ENCODE measurements at regions not wholly inside any gene's neighbourhood (a gene's known extent, or its start where the extent isn't known, plus 50 kb on each side); places are given as distances from the start of the nearest gene placed in this dataset.

GRCh38 chr2:225170162-225170561 is 127.9 kb upstream of the DOCK10 start:
- H3K27me3 Mint-ChIP-seq (ENCODE audit: low read depth, poor library complexity), result peaks cover 7% of the 10 kb centered on the region
- H3K36me3 Mint-ChIP-seq (ENCODE audit: low read depth), result no peaks in the 10 kb centered on the region
- no peak for DNase-seq
- H3K27ac Mint-ChIP-seq, result no peak overlapping the region
- H3K4me3 Mint-ChIP-seq, result no peak overlapping the region
- peaks cover 6% of the 10 kb centered on the region for H3K9me3 Mint-ChIP-seq
- peaks cover 7% of the 10 kb centered on the region for H3K4me1 Mint-ChIP-seq
- TF ChIP-seq, protein P1, sequence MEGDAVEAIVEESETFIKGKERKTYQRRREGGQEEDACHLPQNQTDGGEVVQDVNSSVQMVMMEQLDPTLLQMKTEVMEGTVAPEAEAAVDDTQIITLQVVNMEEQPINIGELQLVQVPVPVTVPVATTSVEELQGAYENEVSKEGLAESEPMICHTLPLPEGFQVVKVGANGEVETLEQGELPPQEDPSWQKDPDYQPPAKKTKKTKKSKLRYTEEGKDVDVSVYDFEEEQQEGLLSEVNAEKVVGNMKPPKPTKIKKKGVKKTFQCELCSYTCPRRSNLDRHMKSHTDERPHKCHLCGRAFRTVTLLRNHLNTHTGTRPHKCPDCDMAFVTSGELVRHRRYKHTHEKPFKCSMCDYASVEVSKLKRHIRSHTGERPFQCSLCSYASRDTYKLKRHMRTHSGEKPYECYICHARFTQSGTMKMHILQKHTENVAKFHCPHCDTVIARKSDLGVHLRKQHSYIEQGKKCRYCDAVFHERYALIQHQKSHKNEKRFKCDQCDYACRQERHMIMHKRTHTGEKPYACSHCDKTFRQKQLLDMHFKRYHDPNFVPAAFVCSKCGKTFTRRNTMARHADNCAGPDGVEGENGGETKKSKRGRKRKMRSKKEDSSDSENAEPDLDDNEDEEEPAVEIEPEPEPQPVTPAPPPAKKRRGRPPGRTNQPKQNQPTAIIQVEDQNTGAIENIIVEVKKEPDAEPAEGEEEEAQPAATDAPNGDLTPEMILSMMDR (IDR thresholded peaks at IDR 0.05), result no peak

- Mint-ChIP-seq H3K27ac (no peak overlapping the region), H3K9me3 (peaks cover 6% of the 10 kb centered on the region), H3K27me3 (ENCODE audit: low read depth, poor library complexity) (peaks cover 7% of the 10 kb centered on the region), H3K4me1 (peaks cover 13% of the 10 kb centered on the region), H3K36me3 (ENCODE audit: low read depth) (no peaks in the 10 kb centered on the region), H3K4me3 (no peak overlapping the region)
- no peak for DNase-seq
- TF ChIP-seq, protein P1 (IDR thresholded peaks at IDR 0.05), result no peak
These were observed 127.1 kb upstream of the DOCK10 start for GRCh38 chr2:225169396-225169795.

- H3K36me3 Mint-ChIP-seq (ENCODE audit: low read depth), result no peaks in the 10 kb centered on the region
- no peak for DNase-seq
- no peak overlapping the region for H3K4me3 Mint-ChIP-seq
- H3K9me3 Mint-ChIP-seq, result no peaks in the 10 kb centered on the region
- H3K27ac Mint-ChIP-seq, result peak overlapping the region; percentile 46
- TF ChIP-seq, protein P1 (IDR thresholded peaks at IDR 0.05), result no peak
- peaks cover 10% of the 10 kb centered on the region for H3K27me3 Mint-ChIP-seq (ENCODE audit: low read depth, poor library complexity)
- H3K4me1 Mint-ChIP-seq, result peaks cover 7% of the 10 kb centered on the region
These were observed 122.8 kb upstream of the DOCK10 start for GRCh38 chr2:225165052-225165451.

- H3K4me1 Mint-ChIP-seq, result peaks cover 7% of the 10 kb centered on the region
- H3K27me3 Mint-ChIP-seq (ENCODE audit: low read depth, poor library complexity), result peaks cover 9% of the 10 kb centered on the region
- DNase-seq, result no peak
- no peaks in the 10 kb centered on the region for H3K36me3 Mint-ChIP-seq (ENCODE audit: low read depth)
- TF ChIP-seq, protein P1 (IDR thresholded peaks at IDR 0.05), result no peak
- peak overlapping the region; percentile 46 for H3K27ac Mint-ChIP-seq
- H3K4me3 Mint-ChIP-seq, result no peak overlapping the region
- no peaks in the 10 kb centered on the region for H3K9me3 Mint-ChIP-seq
These were observed 122.3 kb upstream of the DOCK10 start for GRCh38 chr2:225164401-225165050.

DNA sequence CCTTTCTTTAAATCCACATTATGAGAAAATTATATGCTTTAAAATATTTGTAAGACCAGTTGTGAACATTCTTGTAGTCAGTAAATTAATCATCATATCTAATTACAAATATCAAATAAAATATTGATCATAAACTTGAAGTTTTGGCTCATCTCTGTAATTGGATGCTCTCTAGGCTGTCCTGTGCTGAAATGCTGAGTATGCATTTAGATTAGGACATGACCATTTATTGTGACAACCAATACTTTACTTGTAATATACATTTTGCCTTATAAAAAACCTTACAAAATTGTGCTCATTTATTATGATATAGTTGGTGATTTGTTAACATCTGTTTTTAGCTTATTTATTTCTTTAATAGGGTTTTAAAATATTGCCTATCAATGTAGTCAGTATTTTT is 116.1 kb upstream of the DOCK10 start:
- TF ChIP-seq, protein P1 (IDR thresholded peaks at IDR 0.05), result no peak
- Mint-ChIP-seq H3K27me3 (ENCODE audit: low read depth, poor library complexity) (peaks cover 6% of the 10 kb centered on the region), H3K9me3 (no peaks in the 10 kb centered on the region), H3K4me3 (no peak overlapping the region), H3K27ac (no peak overlapping the region), H3K4me1 (no peaks in the 10 kb centered on the region), H3K36me3 (ENCODE audit: low read depth) (no peaks in the 10 kb centered on the region)
- no peak for DNase-seq

GRCh38 chr2:225156853-225157451 is 114.7 kb upstream of the DOCK10 start:
- Mint-ChIP-seq H3K9me3 (no peaks in the 10 kb centered on the region), H3K36me3 (ENCODE audit: low read depth) (no peaks in the 10 kb centered on the region), H3K4me3 (no peak overlapping the region), H3K27me3 (ENCODE audit: low read depth, poor library complexity) (peaks cover 6% of the 10 kb centered on the region), H3K27ac (no peak overlapping the region), H3K4me1 (no peaks in the 10 kb centered on the region)
- TF ChIP-seq, protein P1 (IDR thresholded peaks at IDR 0.05), result no peak
- no peak for DNase-seq
